Muscle of back (tissue), 3 donors: ENCODE measurements at regions not wholly inside any gene's neighbourhood (a gene's known extent, or its start where the extent isn't known, plus 50 kb on each side); places are given as distances from the start of the nearest gene placed in this dataset.
A peak's percentile ranks its signal among the peaks of the same experiment; 100 is the strongest.

Experiments
- DNase-seq, 3 donors: peaks; one replicate each; pipeline versions ENCODE4 v3.0.0 to v3.0.0-alpha.2; 2013

- no peak for DNase-seq
Observed at GRCh38 chr5:79871364-79872120, 119.5 kb downstream of the MTX3 start.

GRCh38 chr5:79868163-79868670, 122.8 kb downstream of the MTX3 start:
- no peak for DNase-seq

- DNase-seq = no peak
Observed at GRCh38 chr5:79865579-79865978, 125.5 kb downstream of the MTX3 start.

GRCh38 chr5:79864364-79864763, 126.7 kb downstream of the MTX3 start:
- no peak for DNase-seq

- DNase-seq = no peak
Observed at GRCh38 chr5:79859588-79859987, 131.5 kb downstream of the MTX3 start.

GRCh38 chr5:79858410-79858723, 132.7 kb downstream of the MTX3 start:
- DNase-seq = no peak

DNA sequence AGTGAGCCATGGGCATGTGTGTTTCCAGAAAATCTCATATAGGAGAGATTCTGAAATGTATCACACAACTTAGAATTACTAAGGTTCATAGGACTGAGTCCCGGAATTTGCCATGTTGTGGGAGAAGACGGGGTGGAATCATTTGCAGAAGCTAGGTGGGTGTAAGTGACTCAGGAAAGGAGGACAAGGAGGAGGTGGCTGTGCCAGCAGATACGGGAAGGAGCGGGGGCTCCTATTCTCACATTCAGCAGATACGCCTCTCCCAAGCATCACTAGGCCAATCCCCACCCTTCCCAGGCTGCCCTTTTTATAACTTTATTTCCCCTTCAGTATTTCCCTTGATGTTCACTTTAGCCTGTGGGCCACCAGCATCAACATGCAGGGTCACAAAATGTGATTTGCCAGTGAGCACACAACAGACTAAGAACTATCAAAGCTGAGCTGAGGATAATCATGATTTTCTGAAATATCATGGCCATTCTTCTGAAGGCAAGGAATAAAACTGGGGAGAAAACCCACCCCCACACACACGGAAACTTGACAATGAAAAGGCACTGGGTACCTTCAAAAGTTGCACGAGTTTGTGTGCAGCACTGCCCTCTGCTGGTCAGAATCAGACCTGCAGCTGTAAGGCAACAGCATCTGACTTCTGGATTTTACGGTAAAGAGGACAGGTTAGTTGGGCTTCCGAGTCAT, 133.2 kb downstream of the MTX3 start:
- peak in 2 of 3 donors; percentile 75 to 81 for DNase-seq

DNA sequence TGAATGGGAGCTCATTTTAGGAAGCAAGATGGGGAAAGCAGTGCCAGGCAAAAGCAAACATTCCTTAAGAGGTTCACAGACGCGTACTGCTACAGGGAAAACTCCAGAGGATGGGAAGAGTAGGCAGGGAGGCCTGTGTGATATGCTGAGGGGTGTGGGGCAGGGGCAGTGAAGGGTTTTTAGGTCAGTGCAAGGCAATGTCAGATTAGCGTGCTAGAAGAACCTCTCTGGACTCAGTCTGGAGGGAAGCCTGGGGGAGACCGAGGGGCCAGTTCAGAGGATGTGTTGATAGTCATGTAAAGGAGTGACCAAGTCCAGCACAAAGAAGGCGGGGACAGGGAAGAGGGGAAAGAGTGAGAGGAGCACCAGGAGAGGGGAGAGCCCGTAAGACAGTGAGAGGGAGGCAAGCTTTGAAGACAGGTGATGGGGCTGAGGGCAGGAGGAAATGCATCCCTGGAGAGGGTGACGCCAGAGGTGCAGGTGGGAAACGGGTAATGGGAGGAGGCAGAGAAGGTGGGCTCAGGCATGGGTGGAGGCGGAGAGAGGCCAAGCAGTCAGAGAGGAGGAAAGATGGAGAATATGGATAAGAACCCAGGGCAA, 134.5 kb downstream of the MTX3 start:
- no peak for DNase-seq

DNA sequence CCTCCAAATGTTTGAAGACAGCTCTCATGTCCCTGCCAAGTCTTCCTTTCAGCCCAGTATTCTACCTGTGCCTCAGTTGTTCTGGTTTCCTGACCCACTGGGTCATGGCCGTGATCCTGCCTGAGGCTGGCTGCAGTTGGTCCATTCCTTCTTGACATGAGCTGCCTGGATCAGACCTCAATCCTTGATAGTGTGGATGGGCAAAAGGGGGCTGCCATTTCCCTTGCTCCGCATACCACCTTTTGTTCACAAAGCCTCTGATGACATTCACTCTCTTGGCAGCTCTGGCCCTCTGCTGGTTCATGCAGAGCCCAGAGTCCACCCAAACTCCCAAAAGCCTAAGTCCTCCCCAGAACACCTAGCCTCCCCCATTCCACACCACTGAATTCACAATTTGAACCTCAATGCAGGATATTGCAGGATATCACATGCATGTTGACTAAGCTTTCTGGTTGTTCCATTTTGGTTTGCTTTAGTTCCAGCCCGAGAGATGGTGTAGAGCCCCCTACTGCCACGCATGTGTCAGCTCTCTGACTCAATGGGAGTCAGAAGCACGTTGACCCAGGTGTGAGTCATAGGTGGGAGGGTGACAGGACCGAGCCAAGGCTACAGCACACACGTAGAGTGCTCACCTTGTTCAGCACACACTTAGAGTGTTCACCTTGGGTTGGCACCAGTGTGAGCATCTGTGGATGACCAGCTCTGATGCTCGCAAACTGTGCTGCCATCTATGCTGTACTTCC, 137.2 kb downstream of the MTX3 start:
- no peak for DNase-seq

- DNase-seq = no peak
Observed at GRCh38 chr5:79853028-79853427, 138.0 kb downstream of the MTX3 start.

DNA sequence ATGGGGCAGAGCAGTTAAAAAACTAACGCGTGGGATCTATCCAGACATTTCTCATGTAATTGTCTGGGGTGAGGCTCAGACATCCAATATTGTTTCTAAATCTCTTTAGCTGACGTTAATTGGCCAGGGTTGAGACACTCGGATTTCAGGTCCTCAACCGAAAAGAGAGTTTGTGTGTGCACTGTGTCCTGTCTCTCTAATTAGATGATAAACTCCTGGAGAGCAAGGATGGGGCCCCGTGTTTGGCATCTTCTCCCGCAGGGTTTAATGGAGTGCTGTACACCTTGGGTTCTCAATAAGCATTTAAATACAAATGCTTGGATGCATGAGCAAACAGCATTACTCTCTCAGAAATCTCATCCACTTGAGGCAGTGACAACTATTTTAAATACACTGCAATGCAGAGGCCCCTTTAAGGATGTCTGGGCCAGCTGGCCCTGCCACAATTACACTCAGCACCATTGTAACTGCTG, 139.6 kb downstream of the MTX3 start:
- peak; percentile 41 to 86 (median 69) for DNase-seq

- no peak for DNase-seq
Observed at GRCh38 chr5:79850941-79851340, 140.1 kb downstream of the MTX3 start.

- peak; percentile 78 to 94 (median 93) for DNase-seq
Observed at GRCh38 chr5:79850316-79850822, 140.7 kb downstream of the MTX3 start.

- DNase-seq = no peak
Observed at GRCh38 chr5:79849486-79850315, 141.4 kb downstream of the MTX3 start.
